GM21381 (cell line): ENCODE measurements at regions not wholly inside any gene's neighbourhood (a gene's known extent, or its start where the extent isn't known, plus 50 kb on each side); places are given as distances from the start of the nearest gene placed in this dataset.

Source experiments
- ATAC-seq: cut with Tn5 transposase; IDR thresholded peaks from one replicate; pipeline ENCODE4 v1.9.1; 2021; ENCODE audit warnings: mild to moderate bottlenecking, moderate library complexity; ENCODE audit not compliant: unreplicated experiment

DNA sequence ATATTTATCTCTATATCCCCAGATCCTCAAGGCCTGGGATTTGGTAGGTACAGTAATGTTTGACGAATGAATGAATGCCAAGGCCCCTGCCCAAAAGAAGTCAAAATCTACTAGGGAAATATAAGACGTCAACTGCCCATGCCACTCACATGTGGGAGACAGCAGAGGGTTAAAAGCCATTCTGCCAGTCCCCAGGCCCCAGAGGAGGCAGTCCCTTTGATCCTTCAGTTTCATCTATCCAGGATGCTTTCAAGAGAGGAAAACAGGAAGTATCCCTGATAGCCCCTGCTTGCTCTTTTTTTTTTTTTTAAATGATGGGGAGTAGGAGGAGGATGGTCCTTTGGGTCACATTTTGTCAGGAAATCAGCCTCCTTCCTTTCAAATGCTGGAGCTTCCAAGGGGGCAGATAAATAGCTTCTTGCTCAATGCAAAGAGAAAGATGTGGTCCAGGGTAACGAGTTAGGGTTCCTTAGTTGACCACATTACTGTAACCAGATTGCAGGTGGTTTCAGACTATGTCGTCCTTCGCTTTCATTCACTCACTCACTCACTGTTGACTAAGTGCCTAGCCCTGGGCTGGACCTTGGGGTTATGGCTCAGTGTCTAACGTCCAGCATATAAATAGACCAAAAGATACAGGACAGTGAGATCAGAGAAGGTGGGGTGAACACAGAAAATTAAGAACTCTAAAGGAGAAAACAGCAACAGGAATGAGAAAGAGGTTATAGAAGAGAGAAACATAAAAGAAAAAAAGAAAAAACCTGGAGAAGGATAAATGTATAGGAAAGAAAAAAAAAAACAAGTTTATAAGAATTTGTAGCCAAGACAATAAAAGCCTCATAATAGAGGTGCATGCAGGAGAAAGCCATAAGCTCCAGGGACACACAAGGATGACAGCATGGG, 64.6 kb upstream of the PIM1 start:
- no peak for ATAC-seq

GRCh38 chr6:37106051-37106363, 63.9 kb upstream of the PIM1 start:
- ATAC-seq, result no peak

GRCh38 chr6:37106554-37106953, 63.4 kb upstream of the PIM1 start:
- ATAC-seq, result no peak

DNA sequence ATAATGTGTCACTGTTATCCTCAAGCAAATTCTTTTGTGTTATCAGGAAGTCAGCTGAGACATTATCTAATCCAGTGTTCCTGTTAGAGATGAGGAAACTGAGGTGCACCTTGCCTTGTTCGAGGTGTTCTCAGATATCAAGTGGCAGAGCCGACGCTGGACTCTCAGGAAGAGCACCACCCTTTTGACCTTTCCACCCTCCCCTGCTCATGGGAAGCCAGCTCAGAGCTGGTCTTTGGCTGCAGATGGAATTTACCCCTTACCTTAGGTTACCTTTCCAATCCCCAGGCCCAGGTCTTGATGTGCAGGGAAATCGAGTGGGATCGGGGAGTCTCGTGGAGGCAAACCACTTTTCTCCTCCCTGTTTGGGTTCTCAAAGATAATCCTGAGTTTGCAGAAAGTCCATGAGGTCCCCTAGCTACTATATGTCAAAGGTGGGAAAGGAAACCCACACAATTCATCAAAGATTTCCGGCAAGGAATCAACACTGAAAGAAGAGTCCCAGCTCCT, 62.9 kb upstream of the PIM1 start:
- no peak for ATAC-seq

- ATAC-seq, result no peak
Measured at GRCh38 chr6:37109714-37110499, 60.0 kb upstream of the PIM1 start.

GRCh38 chr6:37110500-37111461, 59.2 kb upstream of the PIM1 start:
- ATAC-seq, result peak; percentile 78

- ATAC-seq, result no peak
Measured at GRCh38 chr6:37113976-37114375, 56.0 kb upstream of the PIM1 start.

DNA sequence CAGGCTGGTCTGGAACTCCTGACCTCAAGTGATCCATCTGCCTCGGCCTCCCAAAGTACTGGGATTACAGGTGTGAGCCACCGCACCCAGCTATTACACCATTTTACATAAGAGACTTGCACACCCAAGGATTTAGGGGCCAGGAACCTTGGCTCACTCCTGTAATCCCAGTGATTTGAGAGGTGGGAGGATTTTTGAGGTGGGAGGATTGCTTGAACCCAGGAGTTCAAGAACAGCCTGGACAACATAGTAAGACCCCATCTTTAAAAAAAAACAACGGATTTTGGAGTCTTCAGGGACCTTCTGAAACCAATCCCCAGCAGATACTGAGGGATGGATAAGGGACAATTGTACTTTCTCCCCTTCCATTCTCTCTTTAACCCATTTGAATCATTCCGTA, 55.3 kb upstream of the PIM1 start:
- no peak for ATAC-seq

GRCh38 chr6:37115236-37115895, 54.6 kb upstream of the PIM1 start:
- no peak for ATAC-seq

- ATAC-seq, result no peak
Measured at GRCh38 chr6:37116326-37116725, 53.6 kb upstream of the PIM1 start.

GRCh38 chr6:37119387-37119886, 50.5 kb upstream of the PIM1 start:
- ATAC-seq, result no peak
